GM12892 (cell line): ENCODE measurements at regions not wholly inside any gene's neighbourhood (a gene's known extent, or its start where the extent isn't known, plus 50 kb on each side); places are given as distances from the start of the nearest gene placed in this dataset.

Experiments used
- POLR2A ChIP-seq: IDR thresholded peaks from 2 replicates; pipeline ENCODE4 v1.6.1; 2011; ENCODE audit warnings: low read depth, low read length, control low read depth
- POLR2AphosphoS5 ChIP-seq: IDR thresholded peaks from 2 replicates; pipeline ENCODE4 v1.6.1; 2011; ENCODE audit warnings: low read depth, low read length, control low read depth
- TAF1 ChIP-seq: IDR thresholded peaks from 2 replicates; pipeline ENCODE4 v1.6.1; 2011; ENCODE audit warnings: low read depth, mild to moderate bottlenecking, control low read depth, low read length, borderline replicate concordance

DNA sequence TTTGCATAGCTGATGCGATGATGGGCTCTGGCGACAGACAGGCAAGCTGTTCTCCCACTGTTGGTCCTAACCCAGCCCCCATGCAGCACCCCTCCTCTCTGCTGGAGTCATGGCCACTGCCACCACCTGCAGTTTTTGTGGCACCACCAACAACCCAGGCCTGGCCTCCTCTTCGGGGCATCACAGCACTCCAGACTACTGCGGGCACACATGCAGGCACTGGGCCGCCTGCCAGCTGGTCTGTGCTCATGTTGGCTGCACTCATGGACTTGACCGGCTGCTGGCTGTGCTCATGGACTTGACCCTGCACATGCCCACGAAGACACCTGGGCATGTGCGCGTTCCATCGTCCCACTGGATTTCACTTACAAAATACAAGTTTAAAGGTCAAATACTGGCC is 130.9 kb upstream of the TMEM108 start:
- TF ChIP-seq POLR2AphosphoS5: no peak
- TF ChIP-seq POLR2A: no peak
- TF ChIP-seq TAF1: no peak
